Neural cell (in vitro differentiated cells): ENCODE measurements at regions not wholly inside any gene's neighbourhood (a gene's known extent, or its start where the extent isn't known, plus 50 kb on each side); places are given as distances from the start of the nearest gene placed in this dataset.

ENCODE experiments used
- H2AFZ ChIP-seq: fragments of 200-600, 300-800 bp; sonication (generic), shearing (Covaris generic); 2 replicates; pipeline ENCODE4 v1.6.0; 2014; ENCODE audit warnings: low read depth, mild to moderate bottlenecking, antibody characterized with exemption, low read length, moderate library complexity
- H3F3A ChIP-seq: fragments of 200-600 bp; shearing (Covaris generic); 2 replicates; pipeline ENCODE4 v1.6.1; 2016; ENCODE audit warnings: mild to moderate bottlenecking, moderate library complexity, mixed read lengths, antibody characterized with exemption, low read length; ENCODE audit not compliant: insufficient read depth, poor library complexity, severe bottlenecking
- H3K27ac ChIP-seq: fragments of 200-600, 300-800 bp; sonication (generic), shearing (Covaris generic); 2 replicates; pipeline ENCODE4 v1.5.1; 2014; ENCODE audit warnings: mild to moderate bottlenecking, low read length, moderate library complexity
- H3K27me3 ChIP-seq: fragments of 300-800, 200-600 bp; sonication (generic), shearing (Covaris generic); 2 replicates; pipeline ENCODE4 v1.6.0; 2014; ENCODE audit warnings: mild to moderate bottlenecking, low read depth, low read length, moderate library complexity; ENCODE audit not compliant: insufficient read depth
- H3K36me3 ChIP-seq: fragments of 300-800, 200-600 bp; sonication (generic), shearing (Covaris generic); 2 replicates; pipeline ENCODE4 v1.5.1; 2014; ENCODE audit warnings: mild to moderate bottlenecking, antibody characterized with exemption, low read length, moderate library complexity; ENCODE audit not compliant: insufficient read depth
- H3K4me2 ChIP-seq: fragments of 300-800, 200-600 bp; sonication (generic), shearing (Covaris generic); 2 replicates; pipeline ENCODE4 v1.6.0; 2014; ENCODE audit warnings: mild to moderate bottlenecking, low read length
- H3K4me3 ChIP-seq: fragments of 300-800, 200-600 bp; sonication (generic), shearing (Covaris generic); 2 replicates; pipeline ENCODE4 v1.5.1; 2014; ENCODE audit warnings: mild to moderate bottlenecking, low read length, moderate library complexity
- H3K79me2 ChIP-seq: fragments of 200-600 bp; shearing (Covaris generic); replicated peaks from 2 replicates; pipeline ENCODE4 v1.6.0; 2014; ENCODE audit warnings: mild to moderate bottlenecking, low read length, moderate library complexity; ENCODE audit not compliant: insufficient read depth
- H3K9ac ChIP-seq: fragments of 300-800, 200-600 bp; sonication (generic), shearing (Covaris generic); 2 replicates; pipeline ENCODE4 v1.6.1; 2016; ENCODE audit warnings: mild to moderate bottlenecking, low read length, mixed read lengths
- H3K9me2 ChIP-seq: fragments of 200-600 bp; shearing (Covaris generic); 2 replicates; pipeline ENCODE4 v1.6.1; 2016; ENCODE audit warnings: mild to moderate bottlenecking, low read length, mixed read lengths; ENCODE audit not compliant: insufficient read depth
- H3K9me3 ChIP-seq: fragments of 200-600, 300-800 bp; sonication (generic), shearing (Covaris generic); 2 replicates; pipeline ENCODE4 v1.6.1; 2016; ENCODE audit warnings: mild to moderate bottlenecking, mixed run types, low read length, moderate library complexity, mixed read lengths
- H4K20me1 ChIP-seq: fragments of 200-600 bp; shearing (Covaris generic); 2 replicates; pipeline ENCODE4 v1.6.1; 2016; ENCODE audit warnings: mild to moderate bottlenecking, mixed run types; ENCODE audit not compliant: insufficient read depth
- EP300 ChIP-seq: fragments of 450-650 bp; conservative IDR thresholded peaks from 2 replicates; pipeline ENCODE4 v1.6.1; 2014; ENCODE audit warnings: antibody characterized with exemption, mild to moderate bottlenecking, moderate library complexity; ENCODE audit not compliant: poor library complexity, severe bottlenecking
- EZH2 ChIP-seq: fragments of 200-600, 300-800 bp; shearing (Covaris generic), sonication (generic); IDR thresholded peaks from 2 replicates; pipeline ENCODE4 v1.6.1; 2014; ENCODE audit warnings: antibody characterized with exemption, low read length, borderline replicate concordance, mild to moderate bottlenecking; ENCODE audit not compliant: insufficient read depth, poor library complexity, severe bottlenecking
- MXI1 ChIP-seq: fragments of 450-650 bp; conservative IDR thresholded peaks from 2 replicates; pipeline ENCODE4 v1.6.1; 2014; ENCODE audit warnings: antibody characterized with exemption, mild to moderate bottlenecking; ENCODE audit not compliant: poor library complexity, severe bottlenecking
- POLR2AphosphoS5 ChIP-seq: IDR thresholded peaks from 2 replicates; pipeline ENCODE4 v1.6.1; 2012
- RAD21 ChIP-seq: fragments of 450-650 bp; conservative IDR thresholded peaks from 2 replicates; pipeline ENCODE4 v1.6.1; 2014; ENCODE audit warnings: antibody characterized with exemption, mild to moderate bottlenecking, moderate library complexity
- SMC3 ChIP-seq: fragments of 450-650 bp; conservative IDR thresholded peaks from 2 replicates; pipeline ENCODE4 v1.6.1; 2014; ENCODE audit warnings: antibody characterized with exemption, mild to moderate bottlenecking, moderate library complexity; ENCODE audit not compliant: poor library complexity
- TAF1 ChIP-seq: IDR thresholded peaks from 2 replicates; pipeline ENCODE4 v1.6.1; 2012; ENCODE audit warnings: low read depth
- TF ChIP-seq, protein P1 (sequence below): fragments of 450-650 bp; IDR thresholded peaks from 2 replicates; pipeline ENCODE4 v1.5.1; 2014; ENCODE audit warnings: antibody characterized with exemption, mild to moderate bottlenecking, moderate library complexity; ENCODE audit not compliant: poor library complexity, severe bottlenecking
- TF ChIP-seq, protein P2 (sequence below): IDR thresholded peaks from 2 replicates; pipeline ENCODE4 v1.6.1; 2012; ENCODE audit warnings: borderline replicate concordance

DNA sequence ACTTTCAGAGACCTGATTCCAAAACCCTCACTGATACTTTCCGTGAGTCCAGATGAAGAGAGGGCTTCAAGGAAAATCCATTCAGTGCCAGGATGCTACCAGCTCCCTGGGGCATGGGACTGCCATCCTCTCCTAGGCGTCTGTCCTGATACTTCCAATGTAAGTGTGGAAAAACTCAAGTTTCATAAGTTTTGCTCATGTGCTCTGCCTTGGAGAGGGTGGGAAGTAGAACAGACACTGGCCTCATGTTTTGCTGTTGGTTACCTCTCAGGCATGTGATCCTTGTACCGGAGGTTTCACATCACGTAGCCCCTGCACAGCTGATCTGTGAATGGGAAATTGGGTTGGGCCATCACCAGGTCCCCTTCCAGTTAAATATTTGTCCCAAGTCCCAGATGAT lies 517.1 kb downstream of the RPS24 start:
- H3K36me3 ChIP-seq = no peaks in the 10 kb centered on the region
- TF ChIP-seq EZH2 (no peak), POLR2AphosphoS5 (no peak), SMC3 (no peak), EP300 (no peak), MXI1 (no peak), RAD21 (no peak), TAF1 (no peak)
- TF ChIP-seq, protein P1, sequence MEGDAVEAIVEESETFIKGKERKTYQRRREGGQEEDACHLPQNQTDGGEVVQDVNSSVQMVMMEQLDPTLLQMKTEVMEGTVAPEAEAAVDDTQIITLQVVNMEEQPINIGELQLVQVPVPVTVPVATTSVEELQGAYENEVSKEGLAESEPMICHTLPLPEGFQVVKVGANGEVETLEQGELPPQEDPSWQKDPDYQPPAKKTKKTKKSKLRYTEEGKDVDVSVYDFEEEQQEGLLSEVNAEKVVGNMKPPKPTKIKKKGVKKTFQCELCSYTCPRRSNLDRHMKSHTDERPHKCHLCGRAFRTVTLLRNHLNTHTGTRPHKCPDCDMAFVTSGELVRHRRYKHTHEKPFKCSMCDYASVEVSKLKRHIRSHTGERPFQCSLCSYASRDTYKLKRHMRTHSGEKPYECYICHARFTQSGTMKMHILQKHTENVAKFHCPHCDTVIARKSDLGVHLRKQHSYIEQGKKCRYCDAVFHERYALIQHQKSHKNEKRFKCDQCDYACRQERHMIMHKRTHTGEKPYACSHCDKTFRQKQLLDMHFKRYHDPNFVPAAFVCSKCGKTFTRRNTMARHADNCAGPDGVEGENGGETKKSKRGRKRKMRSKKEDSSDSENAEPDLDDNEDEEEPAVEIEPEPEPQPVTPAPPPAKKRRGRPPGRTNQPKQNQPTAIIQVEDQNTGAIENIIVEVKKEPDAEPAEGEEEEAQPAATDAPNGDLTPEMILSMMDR = no peak
- TF ChIP-seq, protein P2, sequence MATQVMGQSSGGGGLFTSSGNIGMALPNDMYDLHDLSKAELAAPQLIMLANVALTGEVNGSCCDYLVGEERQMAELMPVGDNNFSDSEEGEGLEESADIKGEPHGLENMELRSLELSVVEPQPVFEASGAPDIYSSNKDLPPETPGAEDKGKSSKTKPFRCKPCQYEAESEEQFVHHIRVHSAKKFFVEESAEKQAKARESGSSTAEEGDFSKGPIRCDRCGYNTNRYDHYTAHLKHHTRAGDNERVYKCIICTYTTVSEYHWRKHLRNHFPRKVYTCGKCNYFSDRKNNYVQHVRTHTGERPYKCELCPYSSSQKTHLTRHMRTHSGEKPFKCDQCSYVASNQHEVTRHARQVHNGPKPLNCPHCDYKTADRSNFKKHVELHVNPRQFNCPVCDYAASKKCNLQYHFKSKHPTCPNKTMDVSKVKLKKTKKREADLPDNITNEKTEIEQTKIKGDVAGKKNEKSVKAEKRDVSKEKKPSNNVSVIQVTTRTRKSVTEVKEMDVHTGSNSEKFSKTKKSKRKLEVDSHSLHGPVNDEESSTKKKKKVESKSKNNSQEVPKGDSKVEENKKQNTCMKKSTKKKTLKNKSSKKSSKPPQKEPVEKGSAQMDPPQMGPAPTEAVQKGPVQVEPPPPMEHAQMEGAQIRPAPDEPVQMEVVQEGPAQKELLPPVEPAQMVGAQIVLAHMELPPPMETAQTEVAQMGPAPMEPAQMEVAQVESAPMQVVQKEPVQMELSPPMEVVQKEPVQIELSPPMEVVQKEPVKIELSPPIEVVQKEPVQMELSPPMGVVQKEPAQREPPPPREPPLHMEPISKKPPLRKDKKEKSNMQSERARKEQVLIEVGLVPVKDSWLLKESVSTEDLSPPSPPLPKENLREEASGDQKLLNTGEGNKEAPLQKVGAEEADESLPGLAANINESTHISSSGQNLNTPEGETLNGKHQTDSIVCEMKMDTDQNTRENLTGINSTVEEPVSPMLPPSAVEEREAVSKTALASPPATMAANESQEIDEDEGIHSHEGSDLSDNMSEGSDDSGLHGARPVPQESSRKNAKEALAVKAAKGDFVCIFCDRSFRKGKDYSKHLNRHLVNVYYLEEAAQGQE = no peak

DNA sequence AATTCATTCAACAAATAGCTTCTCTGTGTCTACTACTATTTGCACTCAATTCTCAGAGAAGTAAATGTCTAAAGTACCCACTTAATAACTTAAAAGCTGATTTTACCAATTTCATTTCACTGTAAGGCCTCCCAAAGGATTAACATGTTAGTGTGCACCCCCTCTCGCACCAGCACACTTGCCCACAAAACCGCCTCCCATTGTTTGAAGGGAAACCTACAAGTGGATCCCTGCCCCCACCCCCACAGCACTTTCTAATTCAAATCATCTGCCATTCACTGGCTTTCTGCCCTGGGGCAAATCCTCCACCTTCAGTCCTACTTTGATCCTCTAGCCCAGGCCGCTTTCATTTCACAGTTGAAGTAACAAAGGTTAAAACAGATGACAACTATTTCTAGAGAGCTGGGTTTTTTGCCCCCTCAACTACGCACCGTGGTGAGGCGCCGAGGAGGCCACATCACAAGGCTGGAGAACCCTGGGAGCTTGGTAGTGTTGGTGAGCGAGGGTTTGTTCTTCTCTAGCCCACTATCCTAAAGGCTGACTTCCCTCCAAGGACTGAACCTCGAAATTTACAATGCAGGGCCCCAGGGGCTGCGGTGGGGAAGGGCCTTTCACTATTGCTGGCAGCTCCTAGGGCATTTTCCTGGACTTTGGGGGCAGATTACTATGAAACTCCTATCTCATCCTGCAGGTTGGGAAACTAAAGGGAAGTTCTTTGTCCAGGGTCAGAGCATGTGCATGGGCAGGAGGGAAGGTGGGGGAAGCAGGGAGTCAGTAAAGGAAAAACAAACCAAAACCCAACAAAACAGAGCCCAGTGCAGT lies 517.4 kb upstream of the ZMIZ1 start:
- Histone ChIP-seq H3K36me3 (no peaks in the 10 kb centered on the region), H3K79me2 (no peaks in the 10 kb centered on the region), H3K9me3 (no peaks in the 10 kb centered on the region), H3K4me2 (no peak overlapping the region), H3K9me2 (no peaks in the 10 kb centered on the region), H2AFZ (no peak overlapping the region), H3F3A (no peaks in the 10 kb centered on the region), H3K27ac (no peak overlapping the region), H3K4me3 (no peak overlapping the region), H4K20me1 (no peaks in the 10 kb centered on the region), H3K9ac (no peak overlapping the region), H3K27me3 (no peaks in the 10 kb centered on the region)
- TF ChIP-seq EP300 (no peak), SMC3 (no peak), MXI1 (no peak), POLR2AphosphoS5 (no peak), RAD21 (no peak), TAF1 (no peak), EZH2 (no peak)
- TF ChIP-seq, protein P2 = no peak
- TF ChIP-seq, protein P1 = no peak

More for the DNA sequence above, 517.1 kb downstream of the RPS24 start:
- Histone ChIP-seq H3K4me3 (no peak overlapping the region), H3K9ac (no peak overlapping the region), H3K9me2 (no peaks in the 10 kb centered on the region), H3K27ac (no peak overlapping the region), H3K79me2 (no peaks in the 10 kb centered on the region), H2AFZ (no peak overlapping the region), H3K9me3 (no peaks in the 10 kb centered on the region), H3K4me2 (no peak overlapping the region), H3F3A (no peaks in the 10 kb centered on the region), H4K20me1 (no peaks in the 10 kb centered on the region), H3K27me3 (no peaks in the 10 kb centered on the region)
